Fibroblast of peridontal ligament (primary cell): ENCODE measurements at regions not wholly inside any gene's neighbourhood (a gene's known extent, or its start where the extent isn't known, plus 50 kb on each side); places are given as distances from the start of the nearest gene placed in this dataset.
A peak's percentile ranks its signal among the peaks of the same experiment; 100 is the strongest.
"Not testable (repeated sequence)": the region's sequence is repeated elsewhere in the genome, so short reads cannot be mapped to it uniquely, and the experiment has no call there.

Experiments
- DNase-seq: peaks from one replicate; pipeline ENCODE4 v3.0.0-alpha.2; 2010; ENCODE audit errors: extremely low read depth

DNA sequence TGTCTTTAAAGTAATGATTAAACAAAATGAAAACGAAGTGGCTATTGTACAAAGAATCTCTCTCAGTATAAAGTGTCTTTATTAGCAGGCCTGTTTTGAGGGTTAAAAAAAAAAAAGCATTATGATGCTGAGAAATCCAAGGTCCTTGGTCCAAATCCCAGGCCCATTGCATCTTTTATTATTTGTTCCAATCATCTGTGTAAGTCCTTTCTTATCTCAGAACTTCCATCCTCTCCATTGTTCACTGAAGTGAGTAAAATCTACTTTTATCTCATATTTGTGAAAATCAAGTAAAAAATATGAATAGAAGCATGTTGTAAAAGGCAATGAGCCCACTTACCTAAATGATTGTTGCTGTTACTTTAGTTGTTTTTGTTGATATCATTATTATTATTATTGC lies 499.1 kb upstream of the JAG1 start:
- DNase-seq, result no peak

GRCh38 chr20:11173916-11174315 lies 500.1 kb upstream of the JAG1 start:
- no peak for DNase-seq

DNA sequence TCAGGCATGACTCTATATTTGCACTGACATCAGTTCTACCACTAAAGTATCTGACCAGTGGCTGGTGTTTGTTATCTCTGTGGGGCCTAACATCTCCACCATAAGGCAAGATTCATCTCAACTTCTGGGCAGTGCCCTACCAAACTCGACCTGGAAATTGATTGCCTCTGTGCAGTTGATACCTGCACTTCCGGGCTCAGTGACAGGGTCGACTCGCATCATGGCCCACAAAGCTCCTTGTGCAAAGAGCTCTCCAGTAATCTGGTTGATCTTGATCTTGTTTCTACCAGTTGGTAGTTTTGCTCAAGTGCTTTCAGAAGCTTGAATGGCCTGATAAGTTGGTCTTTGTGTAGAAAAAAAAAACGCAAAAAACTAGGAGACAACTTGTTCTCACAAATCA lies 501.1 kb upstream of the JAG1 start:
- no peak for DNase-seq

- no peak for DNase-seq
Observed at GRCh38 chr20:11176431-11176830, 502.6 kb upstream of the JAG1 start.

- no peak for DNase-seq
Observed at GRCh38 chr20:11178946-11179654, 505.3 kb upstream of the JAG1 start.

GRCh38 chr20:11180186-11180585 lies 506.4 kb upstream of the JAG1 start:
- DNase-seq, result no peak

DNA sequence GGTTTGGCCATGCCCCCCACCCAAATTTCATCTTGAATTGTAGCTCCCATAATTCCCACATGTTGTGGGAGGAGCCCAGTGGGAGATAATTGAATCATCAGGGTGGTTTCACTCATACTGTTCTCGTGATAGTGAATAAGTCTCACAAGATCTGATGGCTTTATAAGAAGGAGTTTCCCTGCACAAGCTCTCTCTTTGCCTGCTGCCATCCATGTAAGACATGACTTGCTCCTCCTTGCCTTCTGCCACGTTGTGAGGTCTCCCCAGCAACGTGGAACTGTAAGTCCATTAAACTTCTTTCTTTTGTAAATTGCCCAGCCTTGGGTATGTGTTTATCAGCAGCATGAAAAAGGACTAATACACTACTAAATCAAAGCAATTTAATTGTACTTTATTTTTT lies 507.3 kb upstream of the JAG1 start:
- DNase-seq, result not testable (repeated sequence)

GRCh38 chr20:11181966-11182365 lies 508.2 kb upstream of the JAG1 start:
- DNase-seq, result no peak

DNA sequence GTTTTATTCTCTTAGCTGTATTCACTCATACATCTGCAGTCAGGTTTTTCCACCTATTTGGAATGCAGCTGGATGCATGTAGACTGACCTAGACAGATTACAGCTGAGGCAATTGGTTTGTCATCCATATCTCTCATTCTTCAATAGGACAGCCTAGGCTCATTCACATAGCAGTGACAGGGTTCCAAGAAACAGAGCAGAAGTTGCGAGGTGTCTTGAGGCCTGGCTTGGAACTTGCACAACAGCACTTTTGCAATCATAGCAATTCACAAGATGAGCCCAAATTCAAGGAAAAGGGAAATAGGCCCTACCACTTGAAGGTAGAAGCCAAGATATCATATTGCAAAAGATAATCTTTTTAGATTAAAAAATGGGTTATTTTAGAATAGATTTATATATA lies 508.9 kb upstream of the JAG1 start:
- peak; percentile 14 for DNase-seq

DNA sequence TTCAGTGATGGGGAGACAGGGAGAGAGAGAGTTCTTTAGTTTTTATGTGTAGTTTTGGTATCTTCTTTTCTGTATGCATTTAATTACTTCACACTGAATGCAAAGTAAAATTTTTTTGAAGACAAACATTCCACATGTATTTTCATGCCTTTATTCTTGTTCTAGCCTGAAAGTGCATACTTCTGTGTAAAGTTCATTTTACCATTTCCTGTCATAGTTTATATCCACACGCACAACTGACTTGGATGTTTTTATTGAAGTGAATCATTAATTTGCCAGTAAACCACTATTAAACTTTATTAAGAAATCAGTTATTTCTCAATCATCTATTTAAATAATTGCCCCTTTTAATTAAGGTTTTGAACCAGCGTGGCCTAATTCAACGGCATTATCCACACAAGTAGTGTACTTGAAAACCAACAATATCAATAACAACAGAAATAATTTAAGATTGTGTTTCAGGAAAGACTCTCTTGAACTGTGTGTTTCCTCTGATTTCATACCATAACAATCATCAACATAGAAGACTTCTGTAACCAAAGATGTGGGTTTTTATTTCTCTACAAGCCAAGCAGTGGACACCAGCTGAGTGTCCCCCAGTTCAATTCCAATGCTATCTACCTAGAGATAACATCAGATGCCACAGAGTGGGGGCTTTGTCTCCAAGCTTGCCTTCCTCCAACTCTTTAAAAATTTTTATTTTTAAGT lies 512.7 kb upstream of the JAG1 start:
- no peak for DNase-seq

DNA sequence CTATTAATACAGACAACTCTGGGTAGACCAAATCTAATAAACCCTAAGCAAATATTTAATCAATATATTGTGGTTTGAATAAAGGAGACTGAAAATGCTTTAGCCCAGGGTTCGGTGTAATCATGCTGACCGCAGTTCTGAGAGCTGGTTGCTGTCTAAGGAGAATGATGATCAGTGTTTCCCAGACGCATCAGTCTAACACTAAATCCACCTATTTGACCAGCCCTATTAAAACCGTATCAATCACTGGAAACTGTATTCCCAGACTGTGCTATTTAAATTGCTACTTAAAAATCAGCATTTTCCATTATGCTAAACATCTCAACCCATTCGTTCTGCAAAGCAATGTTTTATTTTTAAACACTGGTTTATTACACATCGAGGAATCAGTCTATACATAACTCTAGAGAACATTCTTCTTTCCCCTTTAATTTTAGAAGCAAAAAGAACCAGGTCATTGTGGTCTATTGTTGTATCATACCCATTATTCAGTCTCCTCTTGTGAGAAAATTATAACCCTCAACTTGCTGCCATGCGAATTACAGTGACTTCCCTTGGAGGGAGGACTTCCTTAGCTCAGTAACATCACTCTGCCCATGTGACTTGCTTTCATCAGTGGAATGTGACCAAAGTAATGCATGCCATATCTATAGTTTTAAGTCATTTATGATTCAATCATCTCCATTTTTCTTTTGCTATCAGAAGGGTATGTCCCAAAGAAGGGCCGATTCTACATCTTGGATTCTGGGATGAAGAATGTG lies 515.2 kb upstream of the JAG1 start:
- DNase-seq, result no peak

GRCh38 chr20:11190741-11191140 lies 516.9 kb upstream of the JAG1 start:
- DNase-seq, result no peak

GRCh38 chr20:11192106-11192505 lies 518.3 kb upstream of the JAG1 start:
- DNase-seq, result no peak

GRCh38 chr20:11193241-11193640 lies 519.4 kb upstream of the JAG1 start:
- DNase-seq, result no peak

DNA sequence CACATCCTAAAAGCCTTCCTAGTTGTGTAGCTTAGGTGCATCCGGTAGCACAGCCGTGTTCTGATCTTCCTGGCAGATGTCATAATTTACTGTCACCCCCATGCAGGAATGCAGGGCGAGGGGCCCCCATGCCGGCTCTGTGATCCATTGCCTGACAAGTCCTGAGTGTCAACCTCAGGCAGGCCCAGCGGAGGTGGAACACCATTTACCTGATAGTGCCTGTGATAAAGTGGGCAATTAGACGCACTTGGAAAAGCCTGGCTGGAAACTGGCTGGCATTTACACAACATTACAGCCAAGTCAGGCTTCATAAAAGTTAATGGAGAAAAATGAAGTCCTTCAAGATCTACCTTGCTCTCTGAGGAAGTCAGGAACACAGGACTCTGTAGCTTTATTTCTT lies 521.4 kb upstream of the JAG1 start:
- DNase-seq, result no peak

- DNase-seq, result no peak
Observed at GRCh38 chr20:11195899-11196558, 522.2 kb upstream of the JAG1 start.

- DNase-seq, result no peak
Observed at GRCh38 chr20:11197851-11198250, 524.1 kb upstream of the JAG1 start.

GRCh38 chr20:11200423-11200822 lies 526.6 kb upstream of the JAG1 start:
- DNase-seq, result no peak

DNA sequence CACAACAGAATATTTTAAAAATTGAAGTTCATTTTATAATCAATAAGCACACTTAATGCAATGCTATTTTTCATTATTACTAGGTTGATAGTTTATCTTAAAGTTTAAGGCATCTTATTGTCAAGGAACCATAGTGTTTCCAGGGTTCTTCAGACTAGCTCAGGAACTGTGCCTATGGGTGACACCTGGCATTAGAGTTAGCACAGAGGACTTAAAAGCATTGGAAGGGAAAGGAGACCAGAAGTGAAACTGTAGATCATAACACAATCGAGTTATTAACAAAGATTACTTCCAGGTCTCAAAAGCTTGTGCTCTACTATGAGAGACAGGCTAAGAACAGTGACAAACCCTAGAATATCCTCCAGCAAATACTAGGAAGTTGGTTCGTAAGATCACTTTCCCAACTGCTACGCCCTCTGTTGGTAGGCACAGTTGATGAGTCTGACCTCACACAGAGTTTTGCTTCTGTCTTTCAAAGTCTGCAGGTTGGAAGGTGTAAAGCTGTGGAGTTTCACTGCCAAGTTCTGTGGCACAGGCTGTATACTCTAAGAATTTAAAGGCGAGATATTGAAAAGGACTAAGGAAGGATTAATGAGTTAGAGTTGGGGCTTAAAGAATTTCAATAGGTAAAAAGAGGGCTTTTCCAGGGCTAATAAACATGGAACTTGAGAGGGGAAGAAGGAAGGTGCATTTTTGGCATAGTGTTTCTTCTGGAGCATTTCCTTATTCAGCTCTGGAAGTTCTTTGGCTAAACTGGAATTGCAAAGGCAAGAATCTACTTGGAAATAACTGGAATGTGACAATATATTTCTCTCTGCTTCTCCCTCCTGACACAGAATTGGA lies 531.3 kb upstream of the JAG1 start:
- DNase-seq, result peak; percentile 76

- DNase-seq, result peak; percentile 6
Observed at GRCh38 chr20:11205769-11206362, 532.1 kb upstream of the JAG1 start.
